ENCODE measurements at regions not wholly inside any gene's neighbourhood (a gene's known extent, or its start where the extent isn't known, plus 50 kb on each side); places are given as distances from the start of the nearest gene placed in this dataset.

- TF ChIP-seq CTCF (IDR thresholded peaks at IDR 0.05) (no peak), POLR2A (IDR thresholded peaks at IDR 0.05) (no peak)
Measured at GRCh38 chr6:146937316-146937715, 266.9 kb upstream of the STXBP5 start.

Measured in esophagus squamous epithelium (tissue), 4 donors.